ENCODE measurements at regions not wholly inside any gene's neighbourhood (a gene's known extent, or its start where the extent isn't known, plus 50 kb on each side); places are given as distances from the start of the nearest gene placed in this dataset.

GRCh38 chr6:14606353-14606752 is 488.8 kb downstream of the CD83 start:
- no peak for TF ChIP-seq POLR2A (IDR thresholded peaks at IDR 0.05)
- no peak for TF ChIP-seq CTCF (IDR thresholded peaks at IDR 0.05)
